ENCODE measurements at regions not wholly inside any gene's neighbourhood (a gene's known extent, or its start where the extent isn't known, plus 50 kb on each side); places are given as distances from the start of the nearest gene placed in this dataset.
"Not testable (repeated sequence)": the region's sequence is repeated elsewhere in the genome, so short reads cannot be mapped to it uniquely, and the experiment has no call there.

DNA sequence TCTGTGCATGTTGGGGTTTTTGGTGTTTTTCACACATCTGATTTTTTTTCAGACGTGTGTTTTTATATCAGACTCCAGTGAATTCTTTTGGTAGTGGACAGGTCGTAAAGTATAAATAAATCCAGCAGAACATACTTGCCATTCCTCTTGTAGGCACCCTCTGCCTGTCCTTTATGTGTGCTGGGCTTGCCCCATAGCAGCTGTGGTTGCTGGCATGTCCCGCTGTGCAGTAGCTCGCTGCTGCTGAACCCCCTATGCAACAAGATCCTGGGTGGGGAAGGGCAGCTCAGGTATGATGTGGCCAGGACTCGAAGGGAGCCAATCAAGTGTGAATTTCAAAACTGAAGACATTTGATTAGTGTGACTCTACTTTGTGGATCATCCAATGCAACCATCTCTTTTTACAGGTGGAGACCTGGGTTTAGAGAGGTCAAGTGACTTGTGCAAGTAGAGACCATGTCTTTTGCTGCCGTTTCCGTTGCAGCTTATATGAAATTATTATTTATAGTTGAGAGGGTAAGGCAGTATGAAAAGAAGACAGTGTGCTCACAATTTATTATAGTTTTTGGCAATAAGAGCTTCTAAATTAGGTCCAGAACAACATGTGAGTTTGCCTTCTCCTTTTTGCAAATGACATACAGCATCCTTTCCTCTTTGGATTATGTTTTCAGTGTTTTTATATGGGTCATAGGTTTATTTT, 350.8 kb upstream of the C2CD4B start:
- DNase-seq: no peak

DNA sequence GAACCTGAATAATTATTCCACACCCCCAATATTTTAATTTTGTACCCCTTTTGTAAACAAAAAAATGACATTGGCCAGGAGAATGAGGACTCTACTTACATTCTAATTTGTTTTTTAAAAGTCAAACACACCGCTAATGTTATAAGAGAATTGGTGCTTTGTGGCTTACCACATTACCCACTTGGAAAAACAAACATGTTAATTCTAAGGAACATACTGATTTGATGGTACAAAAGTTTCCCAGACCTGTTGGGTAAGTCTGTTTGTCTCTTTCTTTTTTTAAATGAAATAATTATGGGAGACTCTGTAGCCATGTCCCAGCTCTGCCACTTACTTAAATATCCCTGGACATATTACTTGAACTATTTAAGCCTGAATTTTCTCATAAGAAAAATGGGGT, 352.5 kb upstream of the C2CD4B start:
- no peak for DNase-seq

DNA sequence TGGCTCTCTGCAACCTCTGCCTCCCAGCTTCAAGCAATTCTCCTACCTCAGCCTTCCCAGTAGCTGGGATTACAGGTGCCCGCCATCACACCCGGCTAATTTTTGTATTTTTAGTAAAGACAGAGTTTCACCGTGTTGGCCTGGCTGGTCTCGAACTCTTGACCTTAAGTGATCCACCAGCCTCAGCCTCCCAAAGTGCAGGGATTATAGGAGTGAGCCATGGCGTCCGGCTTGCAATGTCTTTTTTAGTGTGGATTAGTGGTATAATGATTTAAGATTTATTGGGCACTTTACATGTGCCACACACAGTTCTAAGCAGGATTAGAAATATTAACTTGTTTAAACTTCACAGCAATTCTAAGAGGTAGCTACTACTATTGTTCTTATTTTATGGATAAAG, 353.6 kb upstream of the C2CD4B start:
- DNase-seq: not testable (repeated sequence)

DNA sequence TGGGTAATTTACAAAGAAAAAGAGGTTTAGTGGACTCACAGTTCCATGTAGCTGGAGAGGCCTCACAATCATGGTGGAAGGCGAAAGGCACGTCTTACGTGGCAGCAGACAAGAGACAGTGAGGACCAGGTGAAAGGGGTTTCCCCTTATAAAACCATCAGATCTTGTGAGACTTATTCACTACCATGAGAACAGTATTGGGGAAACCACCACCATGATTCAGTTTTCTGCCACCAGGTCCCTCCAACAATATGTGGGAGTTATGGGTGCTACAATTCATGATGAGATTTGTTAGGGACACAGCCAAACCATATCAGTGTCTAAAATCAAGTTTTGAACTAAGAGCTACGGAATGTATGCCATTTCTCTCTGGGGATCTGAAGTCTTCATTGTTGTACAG, 354.8 kb upstream of the C2CD4B start:
- DNase-seq: no peak

DNA sequence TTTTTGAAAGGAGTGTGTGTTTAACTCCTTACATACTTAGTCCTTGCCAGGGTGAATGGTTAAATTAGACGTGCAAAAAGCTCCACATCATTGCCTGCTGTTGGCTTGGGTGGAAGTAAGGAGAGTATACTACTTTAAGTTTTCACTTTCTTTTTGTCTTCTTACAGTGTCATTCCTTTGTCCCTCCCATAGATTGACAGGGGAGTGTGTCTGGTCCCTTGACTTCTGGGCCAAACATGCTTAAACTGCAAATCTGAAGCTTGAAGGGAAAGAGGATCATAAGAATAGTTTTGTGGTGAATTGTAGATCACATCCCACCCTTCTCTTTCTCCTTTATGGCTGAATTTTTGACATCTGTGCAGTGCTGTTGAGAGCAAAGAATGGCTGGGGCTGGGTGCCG, 355.8 kb upstream of the C2CD4B start:
- no peak for DNase-seq

DNA sequence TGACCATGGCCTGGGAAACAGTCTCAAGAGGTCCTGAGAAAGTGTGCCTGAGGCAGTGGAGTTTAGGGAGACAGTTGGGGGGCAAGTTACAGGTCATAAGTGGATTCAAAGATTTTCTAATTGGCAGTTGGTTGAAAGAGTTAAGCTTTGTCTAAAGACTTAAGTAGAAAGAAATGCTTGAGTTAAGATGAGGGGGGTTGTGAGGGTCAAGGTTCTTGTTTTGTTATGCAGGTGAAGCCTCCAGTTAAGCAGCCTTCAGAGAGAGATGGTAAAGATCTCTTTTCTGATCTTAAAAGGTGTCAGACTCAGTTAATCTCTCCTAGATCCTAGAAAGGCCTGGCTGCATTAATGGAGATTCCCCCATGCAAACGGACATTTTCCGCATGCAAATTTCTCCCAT, 356.3 kb upstream of the C2CD4B start:
- no peak for DNase-seq

DNA sequence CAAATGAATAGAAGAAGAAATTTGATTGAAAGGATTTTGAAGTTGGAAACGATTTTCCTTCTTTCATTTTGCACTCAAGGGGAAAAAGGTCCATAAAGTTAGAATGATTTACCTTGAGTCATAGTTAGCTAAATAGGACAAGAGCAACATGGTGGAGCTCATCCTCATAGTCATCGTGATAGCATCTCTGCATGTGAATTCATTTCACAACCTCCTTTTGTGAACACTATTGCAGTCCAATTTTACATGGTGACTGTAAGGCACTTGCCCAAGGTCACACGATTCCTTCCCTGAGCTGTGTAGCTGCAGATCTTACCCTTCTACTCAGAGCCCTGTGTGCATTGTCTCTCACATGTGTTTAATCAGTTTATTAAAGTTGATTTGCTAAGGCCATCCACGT, 359.8 kb upstream of the C2CD4B start:
- DNase-seq: no peak

DNA sequence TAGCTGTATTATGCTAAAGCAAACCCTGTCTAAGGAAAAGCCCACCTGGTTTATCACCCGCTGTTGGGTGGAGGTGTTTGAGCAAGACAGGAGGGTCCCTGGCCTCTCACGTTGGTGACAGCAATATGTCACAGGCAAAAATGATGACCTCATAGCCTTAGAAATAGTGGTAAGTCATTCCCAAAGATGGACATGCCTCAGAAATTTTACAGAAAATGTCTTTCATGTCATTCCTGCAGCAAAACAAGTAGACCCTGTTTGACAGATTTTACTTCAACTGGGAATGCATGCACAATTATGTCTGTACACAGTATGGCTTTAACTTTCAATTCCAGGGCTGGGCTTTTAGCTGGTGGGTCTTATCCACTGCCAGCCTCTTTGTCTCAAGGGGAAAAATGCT, 362.3 kb upstream of the C2CD4B start:
- DNase-seq: no peak

DNA sequence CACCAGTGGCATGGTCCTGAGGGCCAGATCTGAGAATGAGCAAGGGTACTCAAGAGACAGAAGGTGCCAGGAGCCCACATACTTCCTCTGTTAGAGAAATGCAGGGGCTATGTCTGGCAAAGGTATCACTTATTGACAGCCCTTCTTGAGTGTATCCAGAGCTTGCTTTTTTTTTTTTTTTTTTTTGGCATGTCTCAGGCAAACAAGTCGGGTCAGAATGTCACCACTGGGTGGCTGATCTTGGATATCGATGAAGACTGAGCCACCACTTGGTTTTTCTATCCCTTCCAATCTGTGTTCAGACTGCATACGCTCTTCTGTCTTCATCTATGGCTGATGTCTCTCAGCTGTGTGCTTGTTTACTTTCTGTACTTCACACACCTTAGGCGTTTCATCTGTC, 363.4 kb upstream of the C2CD4B start:
- DNase-seq: no peak

DNA sequence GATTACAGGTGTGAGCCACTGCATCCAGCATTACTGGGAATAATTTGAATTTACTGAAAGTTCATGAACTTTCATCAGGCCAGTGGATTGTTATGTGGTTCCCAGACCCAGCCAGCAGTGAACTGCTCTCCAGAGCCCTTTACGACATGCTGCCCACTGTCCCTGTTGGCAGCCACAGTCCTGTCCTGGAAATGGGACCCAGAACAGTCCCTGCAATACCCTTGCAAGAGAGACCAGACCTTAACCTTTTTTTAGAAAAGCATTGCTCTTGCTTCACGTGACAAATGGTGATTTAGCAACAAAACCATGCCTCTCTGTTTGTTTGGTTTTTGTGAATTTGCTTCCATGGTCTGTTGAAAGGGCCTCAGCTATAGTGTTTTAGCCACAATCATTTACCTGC, 367.3 kb upstream of the C2CD4B start:
- DNase-seq: no peak

DNA sequence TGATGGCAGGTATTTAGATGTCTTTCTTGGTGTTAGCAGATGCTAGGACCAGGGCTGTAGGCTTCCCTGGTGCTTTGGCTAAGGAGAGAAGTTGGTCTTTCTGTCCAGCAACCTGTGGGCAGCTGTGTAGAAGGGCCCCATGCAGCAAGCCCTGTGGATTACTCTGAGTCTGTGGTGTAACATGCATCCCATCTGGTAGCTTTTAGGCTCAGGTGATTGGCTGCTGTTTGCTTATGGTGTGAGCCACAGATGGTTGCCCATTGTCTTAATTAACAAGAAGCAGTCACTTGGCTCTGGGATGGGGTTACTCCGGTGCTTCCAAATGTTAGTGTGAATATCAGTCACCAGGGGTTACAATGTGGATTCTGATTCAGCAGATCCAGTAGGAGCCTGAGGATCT, 368.6 kb upstream of the C2CD4B start:
- no peak for DNase-seq

DNA sequence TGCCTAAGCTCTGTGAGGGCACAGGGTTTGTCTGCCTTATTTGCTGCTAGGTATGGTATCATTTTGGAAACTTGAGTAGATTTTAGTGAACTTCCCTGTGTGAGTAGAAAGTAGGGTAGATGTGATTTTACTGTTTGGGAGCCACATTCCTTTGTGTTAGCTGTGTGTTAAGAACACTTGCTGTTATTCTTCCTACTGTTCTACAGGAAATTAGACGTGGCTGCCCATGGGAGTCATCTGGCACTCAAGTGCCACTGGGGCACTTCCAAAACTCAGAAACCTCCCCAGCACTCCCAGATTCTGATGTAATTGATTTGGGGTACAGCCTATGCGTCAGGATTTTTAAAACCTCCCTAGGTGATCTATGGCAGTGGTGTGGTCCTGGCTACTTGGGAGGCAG, 369.9 kb upstream of the C2CD4B start:
- DNase-seq: no peak

DNA sequence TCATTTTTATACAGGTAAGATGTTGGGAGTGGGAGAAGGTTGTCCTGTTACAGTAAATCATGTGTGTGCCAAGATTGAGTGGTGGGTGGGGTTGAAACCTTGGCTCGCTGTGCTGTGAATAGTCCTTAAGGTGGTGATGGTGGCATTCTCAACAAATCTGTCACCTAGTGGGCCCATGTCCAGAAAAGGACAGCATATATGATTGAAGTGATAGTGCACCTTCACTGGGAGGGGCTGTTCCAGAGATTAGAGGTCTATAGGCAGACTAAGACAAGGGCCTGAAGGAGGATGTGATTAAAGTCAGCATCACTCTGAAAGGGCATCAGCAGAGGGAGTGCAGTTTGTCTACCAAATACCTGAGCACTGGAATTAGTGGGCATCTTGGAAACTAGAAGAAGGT, 374.2 kb upstream of the C2CD4B start:
- DNase-seq: no peak

DNA sequence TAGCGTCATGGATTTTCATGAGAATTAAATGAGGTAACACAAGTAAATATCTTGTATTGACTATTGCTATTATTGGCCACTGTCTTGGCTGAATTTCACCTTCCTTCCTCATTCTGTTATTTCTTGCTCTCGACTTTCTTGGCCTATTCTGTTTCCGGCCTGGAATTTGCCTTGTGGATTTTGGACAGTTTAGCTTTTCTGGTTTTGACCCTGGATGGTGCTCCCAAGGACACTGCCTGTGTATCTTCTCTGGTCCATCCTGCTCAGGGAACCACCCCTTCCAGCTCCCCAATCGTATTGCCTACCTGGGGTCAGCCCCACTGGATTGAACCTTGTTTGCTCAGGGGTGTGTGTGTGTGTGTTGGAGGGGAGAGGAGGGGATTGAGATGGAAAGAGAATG, 376.2 kb upstream of the C2CD4B start:
- DNase-seq: no peak

DNA sequence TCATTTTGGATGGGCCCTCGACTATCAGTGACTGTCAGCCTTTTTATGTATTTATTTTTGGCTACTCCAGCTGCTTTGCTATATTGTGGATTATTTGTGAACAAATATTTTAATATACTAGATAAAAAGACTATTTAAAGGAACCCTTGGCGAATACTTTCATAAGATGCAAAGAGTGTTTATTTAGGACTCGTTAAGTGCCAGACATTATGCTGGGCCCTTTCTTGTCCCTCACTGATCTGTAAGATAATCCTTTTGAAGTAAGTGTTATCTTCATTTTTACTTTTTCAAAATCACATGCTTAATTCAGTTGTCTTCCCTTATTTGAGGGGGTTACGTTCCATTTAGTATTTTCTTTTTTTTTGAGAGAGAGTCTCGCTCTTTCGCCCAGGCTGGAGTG, 376.8 kb upstream of the C2CD4B start:
- no peak for DNase-seq

DNA sequence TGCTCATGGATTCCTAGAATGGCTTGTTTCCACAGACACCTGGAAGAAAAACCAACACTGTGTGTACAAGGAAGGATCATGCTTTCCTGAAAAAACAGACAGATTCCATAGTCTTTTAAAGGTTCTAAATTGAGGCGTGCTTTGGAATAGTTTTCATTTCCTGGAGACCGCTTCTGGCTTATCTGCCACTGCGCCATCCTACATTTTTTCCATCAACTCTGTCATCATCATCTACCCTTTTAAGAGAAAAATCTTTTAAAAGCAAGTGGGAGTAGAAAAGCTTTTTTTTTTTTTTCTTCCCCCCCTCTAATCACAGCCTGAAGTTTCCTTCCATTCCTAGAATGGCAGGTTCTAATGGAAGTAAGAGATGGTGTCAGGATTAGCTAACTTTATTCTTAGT, 379.4 kb upstream of the C2CD4B start:
- DNase-seq: no peak

DNA sequence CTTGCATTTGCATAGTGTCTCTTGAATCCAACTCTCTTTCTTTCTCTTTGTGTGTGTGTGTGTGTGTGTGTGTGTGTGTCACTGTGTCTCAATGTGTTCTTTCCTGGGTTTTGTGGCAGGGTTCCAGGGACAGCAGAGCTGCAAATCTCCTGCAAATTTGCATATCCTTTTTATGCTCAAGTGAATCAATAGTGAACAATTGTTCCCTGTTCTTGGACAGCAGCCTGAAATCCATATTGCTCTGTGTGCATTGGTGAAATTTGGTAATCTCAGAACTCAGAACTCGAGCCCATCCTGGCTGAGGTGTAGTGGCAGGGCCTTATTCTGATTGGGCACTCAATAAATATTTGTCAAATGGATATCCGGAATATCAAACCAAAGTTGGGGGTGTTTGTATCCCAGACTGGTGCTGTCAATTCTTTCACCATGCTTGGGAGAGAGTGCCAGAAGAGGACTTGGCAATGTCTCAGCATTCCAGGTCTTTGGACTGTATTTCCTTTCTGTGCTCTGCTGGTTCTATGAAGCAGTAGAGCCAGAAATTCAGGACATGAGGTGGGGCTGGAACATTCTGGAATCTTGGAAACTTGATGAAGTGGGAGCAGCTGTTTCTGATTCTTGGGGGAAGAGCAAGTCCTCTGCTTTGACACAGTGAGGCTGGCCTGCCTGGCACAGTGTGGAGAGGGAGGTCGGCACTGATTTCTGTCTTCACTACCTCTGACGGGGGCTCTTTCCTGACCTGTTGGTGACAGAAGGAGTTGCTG, 380.6 kb upstream of the C2CD4B start:
- DNase-seq: no peak

DNA sequence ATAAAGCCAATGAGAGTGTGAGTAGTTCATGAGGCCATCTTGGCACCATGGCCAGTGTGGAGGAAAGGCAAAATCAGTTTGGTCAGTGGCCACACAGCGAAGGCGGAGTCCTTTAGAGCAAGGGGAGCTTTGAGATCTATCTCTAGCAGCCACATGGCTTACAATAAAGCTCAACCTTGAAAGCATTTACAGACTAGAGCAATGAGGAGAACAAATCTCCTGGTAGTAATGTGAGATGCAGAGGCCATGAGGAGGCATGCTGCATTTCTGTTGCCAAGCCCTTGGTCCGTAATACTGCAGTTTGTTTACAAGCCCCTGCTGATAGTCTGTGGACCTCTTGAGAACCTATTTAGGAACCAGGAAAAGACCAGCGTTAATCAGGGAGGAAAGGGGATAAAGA, 381.5 kb upstream of the C2CD4B start:
- no peak for DNase-seq

DNA sequence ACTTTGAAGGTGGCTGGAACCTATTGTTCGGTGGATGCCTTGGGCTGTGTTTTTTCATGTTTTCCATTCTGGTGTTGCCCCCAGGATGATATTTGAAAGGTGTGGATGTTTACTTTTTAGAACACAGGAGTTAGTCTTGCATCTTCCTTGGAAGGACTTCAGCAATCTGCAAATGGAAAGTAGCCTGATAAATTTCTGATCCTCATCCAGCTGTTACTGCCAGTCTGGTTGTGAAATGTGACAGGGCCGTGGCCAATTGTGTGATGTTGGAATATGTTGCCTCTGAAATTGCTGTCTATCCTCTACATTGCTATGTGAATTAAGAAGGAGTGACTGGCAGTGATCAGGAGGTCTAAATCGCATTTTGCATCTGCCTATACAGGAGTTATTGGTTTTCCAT, 382.5 kb upstream of the C2CD4B start:
- no peak for DNase-seq

DNA sequence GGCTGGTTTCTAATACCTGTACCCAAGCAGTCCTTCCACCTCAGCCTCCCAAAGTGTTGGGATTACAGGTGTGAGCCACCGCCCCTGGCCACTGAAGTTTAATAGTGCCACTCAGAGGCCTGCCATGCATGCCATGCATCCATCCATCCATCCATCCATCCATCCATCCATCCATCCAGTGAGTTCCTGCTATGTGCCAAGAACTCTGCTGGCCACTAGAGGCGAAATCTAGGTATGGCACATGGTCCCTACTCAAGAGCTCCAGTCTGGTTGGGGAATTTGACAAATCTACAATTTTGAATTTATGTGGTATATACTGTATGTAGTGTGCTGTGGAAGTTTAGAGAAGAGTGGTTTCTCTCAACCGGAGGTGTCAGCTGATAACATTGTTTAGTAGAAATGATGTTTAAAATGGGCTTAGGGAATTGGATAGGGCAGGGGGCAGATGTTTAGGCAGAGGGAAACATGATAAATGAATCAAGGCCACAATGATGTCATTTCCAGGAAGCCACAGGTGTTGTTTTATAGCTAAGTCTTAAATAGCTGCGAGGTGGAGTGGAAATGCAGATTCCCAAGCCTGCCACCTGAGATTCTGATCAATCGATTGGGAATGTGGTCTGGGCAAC, 384.4 kb upstream of the C2CD4B start:
- no peak for DNase-seq

DNA sequence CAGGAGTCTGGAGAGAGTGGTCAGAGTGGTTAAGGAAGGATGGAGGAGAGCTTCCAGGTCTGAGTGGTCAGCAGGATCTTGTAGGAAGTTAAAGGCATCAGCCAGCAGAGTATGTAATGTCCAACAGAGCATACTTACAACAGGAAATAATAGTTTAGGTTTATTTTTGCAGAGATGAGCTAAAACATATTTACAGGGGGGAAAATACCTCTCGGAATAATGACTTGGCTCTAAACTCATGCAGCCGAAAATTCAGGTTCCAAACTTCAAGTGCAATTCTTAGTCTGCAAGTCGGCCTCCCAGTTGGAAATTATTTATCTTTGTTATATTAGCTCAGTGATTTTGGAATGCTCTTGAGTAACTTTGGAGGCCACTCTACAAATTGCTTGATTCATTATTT, 385.0 kb upstream of the C2CD4B start:
- DNase-seq: no peak

DNA sequence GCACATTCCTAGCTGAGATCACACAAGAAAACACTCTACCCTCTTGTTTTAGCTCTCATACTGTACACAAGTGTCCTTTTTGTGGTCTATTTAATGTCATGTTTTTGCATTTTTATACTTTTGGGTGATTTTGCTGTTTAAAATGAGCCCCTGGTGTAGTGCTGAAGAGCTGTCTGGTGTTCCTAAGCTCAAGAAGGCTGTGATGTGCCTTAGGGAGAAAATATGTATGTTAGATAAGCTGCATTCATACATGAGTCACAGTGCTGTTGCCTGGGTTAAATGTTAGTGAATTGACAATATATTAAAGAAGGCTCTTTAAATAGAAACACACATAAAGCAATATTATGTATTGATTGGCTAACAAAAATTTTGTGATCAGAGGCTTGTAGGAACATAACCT, 387.4 kb upstream of the C2CD4B start:
- no peak for DNase-seq

DNA sequence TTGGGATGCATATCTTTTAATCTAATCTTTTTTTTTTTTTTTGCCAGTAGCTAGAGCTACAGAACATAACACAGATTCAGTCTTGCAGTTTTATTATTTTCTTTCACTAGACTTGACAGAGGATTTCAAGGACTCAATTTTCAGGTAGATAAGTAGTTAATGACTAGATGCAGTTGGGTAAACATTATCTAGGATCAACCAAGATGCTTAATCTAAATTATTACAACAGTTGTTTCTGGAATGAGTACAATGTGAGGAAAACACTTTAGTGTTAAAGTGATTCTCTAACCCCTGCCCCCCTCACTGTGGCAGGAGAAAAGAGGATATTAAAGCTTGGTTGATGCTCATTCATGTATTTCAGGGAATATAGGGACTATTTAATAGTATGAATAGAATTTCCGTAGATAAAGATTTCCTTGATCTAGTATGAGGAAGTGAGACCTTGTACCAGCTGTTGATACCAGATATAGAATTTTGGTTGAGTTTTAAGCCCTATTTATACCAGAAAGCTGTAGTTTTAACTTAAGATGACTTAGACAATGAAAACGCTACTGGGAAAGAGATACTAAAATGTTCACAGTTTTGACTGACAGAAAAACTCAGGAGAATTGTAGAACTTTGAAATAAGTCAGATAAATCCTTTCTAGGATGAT, 389.0 kb upstream of the C2CD4B start:
- DNase-seq: no peak
